GM19324 (cell line): ENCODE measurements at regions not wholly inside any gene's neighbourhood (a gene's known extent, or its start where the extent isn't known, plus 50 kb on each side); places are given as distances from the start of the nearest gene placed in this dataset.

ENCODE experiments used
- ATAC-seq: cut with Tn5 transposase; IDR thresholded peaks from one replicate; pipeline ENCODE4 v1.9.1; 2021; ENCODE audit warnings: mild to moderate bottlenecking, moderate library complexity; ENCODE audit not compliant: unreplicated experiment, low FRiP score

DNA sequence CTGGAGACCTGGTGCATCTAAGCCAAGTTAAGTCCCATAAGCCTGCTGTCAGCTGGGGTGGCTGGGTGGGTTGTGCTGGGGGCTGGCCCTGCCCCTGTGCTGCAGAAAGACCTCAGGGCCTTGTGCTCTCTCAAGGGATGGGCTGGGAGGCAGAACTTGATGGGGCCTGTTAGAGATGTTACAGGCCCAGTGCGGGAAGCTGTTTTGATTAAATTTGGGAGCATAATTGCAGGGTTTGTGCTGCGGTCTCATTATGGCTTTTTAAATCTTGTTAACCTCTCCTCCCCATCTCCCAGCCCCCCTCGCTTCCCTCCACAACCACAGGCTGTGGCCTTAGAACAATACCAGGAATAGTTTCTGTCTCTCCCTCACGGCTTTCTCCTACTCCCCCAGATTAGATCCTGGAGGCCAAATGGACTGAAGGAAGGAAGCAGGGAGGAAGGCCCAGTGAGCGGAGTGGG is 87.6 kb upstream of the TLE3 start:
- ATAC-seq = no peak

DNA sequence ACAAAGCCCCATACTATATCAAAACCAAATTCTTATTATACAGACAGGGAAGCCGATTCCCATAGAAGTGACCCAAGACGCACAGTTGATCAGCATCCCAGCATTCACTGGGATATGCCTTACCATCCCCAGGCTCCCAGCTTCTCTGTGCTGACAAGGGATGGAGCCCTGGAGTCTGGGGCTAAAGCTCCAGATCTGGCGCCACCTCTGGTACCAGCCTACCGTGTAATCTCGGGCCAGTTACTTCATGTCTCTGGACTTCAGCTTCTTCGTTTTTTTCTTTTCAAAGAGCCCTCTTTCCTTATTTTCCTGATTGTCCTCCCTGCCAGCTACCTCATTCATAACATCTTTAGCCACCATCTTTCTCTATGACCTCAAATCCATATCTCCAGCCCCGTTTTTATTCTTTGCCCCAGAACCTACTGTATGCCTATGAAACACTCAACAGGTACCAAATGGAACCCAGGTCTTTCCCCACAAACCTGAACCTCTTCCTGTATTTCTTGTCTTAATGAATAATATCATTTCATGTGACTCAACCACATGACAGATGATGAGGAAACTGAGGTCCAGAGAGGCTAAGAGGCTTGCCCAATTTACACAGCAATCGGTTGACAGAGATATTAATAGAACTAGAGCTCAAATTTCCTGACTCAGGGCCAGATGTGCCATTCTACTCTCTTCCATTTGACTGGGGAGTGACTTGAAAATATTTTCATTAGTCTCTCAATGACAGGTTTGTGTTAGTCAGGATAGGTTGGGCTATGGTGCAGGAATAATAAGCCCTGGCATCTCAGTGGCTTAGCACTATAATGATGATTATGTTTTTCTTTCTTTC is 85.4 kb upstream of the TLE3 start:
- ATAC-seq = no peak

DNA sequence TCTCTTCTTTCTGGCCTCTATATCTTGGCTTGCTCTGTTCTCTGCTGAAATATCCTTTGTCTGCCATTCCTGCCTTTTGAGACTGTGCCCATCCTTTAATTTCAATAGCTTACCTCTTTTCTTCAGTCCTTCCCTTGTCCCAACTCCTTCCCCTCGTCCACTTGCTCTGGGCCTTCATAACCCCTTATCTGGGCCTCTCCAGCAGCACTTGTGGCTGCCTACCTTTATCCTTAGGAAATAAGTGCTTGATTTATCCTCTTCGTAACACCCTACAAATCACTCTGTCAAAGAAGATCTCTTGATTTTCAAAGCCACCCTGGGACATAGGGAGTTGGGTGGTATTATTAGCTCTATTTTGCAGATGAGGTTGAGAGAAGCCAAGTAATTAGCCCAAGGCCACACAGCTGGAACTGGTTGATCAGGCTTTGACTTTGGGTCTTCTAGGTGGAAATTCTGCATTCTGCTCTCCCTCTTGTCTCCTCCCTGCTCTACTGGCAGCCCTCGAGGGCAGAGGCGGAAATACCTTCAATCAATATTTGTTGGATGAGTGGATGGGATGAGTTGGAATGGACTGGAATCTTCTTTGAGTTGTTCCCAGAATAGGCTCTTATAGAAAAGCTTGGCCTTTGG is 84.0 kb upstream of the TLE3 start:
- ATAC-seq = no peak

DNA sequence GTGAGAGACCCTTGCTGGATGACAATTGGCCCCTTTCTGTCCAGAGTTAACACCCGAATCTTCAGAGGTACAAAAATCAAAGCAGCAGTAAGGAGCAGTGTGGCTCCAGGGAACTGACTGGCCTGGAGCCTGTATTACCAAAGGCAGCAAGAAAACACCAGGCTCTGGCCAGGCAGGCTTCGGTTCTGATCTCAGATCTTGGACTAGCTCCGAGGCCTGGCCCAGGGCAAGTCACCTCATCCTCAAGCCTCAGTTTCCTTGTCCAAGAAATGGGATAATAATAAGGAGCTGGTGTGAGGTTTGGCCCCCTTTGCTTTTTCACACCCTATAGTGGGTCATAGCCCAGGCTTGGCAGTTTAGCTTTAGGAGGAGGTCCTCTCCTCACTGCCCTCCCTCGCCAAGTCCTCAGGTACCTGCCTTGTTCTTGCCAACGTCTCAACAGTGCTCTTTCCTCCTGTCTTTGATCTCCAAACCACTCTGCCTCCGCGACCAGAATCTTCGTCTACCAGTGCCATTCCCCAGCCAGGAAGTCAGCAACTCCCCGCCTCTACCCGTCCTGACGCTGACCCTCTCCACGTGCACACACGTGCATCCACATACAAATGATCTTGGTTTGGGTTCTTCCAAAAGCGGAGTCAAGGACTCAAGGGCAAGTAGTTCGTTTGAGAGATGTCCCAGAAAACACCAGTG is 82.6 kb upstream of the TLE3 start:
- ATAC-seq = no peak

DNA sequence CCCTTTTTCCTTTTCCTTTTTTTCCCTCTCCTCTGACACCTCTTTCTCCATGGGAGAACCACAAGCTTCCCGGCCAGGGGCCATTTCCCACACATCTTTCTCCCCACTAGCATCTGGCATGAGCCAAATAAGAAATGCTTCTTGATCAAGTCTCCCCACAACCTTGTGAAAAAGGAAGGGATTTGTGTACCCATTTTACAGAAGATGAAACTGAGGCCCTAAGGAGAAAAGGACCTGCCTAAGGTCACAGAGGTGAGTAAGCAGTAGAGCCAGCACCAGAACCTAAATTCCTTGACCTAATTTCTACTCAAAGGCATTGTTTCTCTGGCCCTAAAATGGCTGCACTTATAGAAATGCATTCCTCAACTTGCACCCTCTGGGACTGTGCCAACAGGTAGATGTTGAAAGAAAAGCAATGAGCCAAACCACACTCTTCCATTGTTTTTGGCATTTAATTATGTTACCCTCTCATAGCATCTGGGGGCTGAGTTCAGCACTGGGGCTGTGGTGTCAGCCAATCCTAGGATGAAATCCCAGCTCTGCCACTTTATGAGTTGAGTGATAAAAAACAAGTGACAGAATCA is 81.7 kb upstream of the TLE3 start:
- no peak for ATAC-seq

DNA sequence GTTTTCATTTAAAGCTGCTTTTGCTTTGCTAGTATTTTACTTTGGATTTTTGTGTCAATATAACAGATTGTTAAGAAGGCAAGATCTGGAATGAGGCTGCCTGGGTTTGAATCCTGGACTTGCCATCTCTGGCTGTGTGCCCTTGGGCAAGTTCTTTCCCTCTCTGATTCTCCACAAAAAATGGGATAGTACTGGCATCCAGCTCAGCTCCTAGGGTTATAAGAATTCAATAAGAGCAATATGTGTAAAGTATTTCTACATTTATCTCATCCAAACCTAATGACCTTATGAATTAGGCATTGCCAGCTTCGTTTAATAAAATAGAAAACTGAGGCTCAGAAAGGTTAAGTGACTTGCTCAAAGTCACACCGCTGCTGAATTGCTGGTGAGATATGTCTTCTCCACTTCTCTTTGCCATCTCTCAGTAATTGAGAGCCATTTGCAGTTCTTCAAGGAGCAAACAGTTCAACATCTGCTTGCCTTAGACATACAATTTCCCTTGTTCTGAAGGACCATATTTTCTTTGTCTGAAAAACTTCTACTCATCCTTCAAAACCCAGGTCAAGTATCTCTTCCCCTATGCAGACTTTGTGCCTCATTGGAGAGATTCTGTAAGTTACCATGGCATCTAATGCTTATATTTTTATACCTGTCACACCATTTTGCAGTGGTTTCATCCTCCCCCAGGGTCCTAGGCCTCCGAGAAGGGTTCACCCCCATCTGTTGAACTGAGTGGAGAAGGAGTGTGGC is 80.8 kb upstream of the TLE3 start:
- ATAC-seq = no peak

DNA sequence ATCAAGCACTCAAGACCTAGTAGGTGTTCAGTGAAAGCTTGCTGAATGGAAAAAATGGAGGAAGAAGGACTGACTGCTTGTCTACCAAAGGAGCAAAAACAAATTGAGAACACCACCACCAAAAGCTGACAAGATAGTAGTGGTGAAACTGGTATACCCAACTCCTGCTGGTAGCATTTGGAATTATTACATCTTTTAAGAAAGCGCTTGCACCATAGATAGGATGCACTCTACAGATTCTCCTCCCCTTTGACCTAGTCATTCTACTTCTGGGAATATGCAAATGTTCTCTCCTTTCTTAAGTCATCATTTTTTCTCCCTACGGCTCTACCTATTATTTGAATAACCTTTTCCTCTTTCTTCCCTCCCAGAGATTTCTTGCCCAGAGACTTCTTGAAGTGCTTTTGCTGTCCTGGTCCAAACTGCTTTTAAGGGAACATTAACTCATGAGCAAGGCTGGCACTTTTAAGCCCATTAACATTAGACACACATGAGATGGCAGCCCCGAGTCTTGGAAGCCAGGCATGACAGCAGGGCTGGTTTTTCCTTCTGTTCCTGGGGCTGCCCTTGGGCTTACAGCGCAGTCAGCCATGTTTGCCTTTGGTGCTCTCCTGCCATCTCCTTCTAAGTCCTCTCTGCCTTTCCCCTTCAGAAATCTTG is 75.0 kb upstream of the TLE3 start:
- no peak for ATAC-seq

DNA sequence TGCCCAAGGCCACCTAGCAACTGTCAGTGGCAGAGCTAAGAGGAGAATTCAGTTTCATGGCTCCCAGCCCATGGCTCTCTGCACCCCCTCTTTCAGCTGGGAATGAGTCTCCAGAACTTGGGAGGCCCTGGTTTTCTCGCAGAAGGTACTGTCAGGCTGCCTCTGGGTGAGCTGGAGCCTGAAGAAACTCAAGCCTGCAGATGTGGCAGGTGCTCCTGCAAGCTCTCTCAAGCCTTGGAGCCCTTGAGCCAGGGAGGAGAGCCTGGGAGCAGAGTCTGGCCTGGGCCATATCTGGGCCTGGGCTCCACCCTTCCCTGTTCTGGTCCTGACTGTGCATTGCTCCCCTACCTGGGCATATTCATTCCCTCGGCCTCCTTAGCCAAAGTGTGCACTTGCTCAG is 74.4 kb upstream of the TLE3 start:
- ATAC-seq = no peak

DNA sequence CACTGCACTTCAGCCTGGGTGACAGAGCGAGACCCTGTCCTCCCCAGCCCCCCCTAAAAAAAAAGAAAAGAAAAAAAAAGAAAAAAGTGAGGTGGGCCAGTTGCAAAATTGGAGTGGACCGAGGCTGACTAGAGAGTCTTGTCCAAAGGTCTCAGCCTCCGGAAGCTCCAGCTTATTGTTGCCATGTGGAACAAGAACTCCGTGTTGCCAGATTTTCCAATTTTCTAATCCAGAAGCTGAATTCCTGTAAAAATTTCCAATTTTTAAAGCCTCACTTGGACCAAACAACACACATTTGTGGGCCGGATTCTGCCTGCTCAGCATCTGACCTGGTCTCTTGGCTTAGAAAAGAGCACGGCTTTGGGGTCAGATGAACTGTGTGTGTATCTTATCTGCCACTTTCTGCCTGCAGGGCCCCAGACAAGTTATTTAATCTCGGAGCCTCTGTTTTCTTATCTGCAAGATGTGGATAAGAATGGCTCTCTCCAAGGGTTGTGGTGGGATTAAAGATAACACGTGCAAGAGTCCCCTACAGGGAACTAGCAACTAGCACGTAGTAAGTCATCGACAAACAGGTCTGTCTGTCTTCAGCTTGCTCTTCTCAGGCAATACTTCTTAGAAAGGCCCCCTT is 73.7 kb upstream of the TLE3 start:
- ATAC-seq = no peak

DNA sequence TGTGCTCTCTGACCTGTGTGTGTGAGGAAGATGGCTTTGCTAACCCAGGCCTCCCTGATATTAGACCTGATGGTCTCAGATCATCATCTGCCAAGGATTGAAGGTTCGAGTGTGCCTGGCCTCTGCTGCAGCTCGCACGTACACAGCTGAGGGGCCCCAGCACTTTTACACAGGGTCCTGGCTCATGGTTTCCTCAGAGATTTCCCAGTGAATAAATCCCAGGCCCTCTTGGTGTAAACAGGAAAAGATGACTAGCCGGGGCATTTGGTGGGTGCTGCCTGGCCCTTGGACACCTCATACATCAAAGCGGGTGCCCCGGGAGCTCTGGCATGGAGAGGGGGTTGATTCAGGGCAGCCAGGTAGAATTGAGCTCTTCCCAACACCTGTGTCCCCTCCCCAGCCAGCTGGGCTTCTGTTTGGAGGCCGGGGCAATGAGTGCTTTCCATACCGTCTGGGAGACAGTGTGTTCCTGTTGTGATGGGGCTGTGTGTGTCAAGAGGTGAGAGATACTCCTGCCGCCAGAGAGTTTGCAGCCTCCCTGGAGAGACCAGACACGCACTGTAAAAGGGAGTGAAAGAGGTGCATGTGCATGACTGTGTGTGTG is 72.5 kb upstream of the TLE3 start:
- ATAC-seq = no peak

DNA sequence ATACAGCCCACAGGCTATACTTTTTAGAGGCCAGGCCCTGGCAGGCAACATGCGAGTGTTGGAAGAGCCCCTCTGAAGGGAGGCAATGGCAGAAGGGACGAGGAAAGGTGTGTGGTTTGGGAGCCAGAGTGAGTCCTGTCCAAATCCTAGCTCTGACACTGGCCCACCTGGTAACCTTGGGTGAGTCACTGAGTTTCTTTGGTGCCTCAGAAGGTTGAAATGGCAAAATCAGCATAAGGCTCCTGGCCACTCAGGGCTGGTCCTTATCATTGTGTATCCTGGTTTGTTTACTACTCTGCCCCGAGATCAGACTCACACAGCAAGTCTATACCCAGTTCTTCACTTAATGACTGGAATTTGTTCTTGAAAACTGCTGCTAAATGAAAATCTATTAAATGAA is 71.4 kb upstream of the TLE3 start:
- no peak for ATAC-seq

DNA sequence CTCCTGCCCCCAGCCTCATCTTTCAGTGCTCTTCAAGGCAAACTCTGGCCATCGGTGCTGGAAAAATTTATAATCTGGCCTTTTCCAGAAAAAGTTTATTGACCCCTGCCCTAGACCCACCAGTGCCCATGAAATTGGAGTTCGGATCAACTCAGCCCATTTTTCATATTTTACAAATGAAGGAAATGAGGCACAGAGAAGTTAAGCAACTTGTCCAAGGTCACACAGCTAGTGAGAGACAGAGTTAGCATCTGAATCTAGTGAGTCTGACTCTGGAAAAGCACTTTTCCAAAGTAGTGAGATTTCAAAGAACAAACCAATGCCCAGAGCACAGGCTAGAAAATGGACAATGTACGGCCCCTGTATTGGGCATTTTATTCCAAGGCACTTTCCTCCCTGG is 69.4 kb upstream of the TLE3 start:
- ATAC-seq = no peak

DNA sequence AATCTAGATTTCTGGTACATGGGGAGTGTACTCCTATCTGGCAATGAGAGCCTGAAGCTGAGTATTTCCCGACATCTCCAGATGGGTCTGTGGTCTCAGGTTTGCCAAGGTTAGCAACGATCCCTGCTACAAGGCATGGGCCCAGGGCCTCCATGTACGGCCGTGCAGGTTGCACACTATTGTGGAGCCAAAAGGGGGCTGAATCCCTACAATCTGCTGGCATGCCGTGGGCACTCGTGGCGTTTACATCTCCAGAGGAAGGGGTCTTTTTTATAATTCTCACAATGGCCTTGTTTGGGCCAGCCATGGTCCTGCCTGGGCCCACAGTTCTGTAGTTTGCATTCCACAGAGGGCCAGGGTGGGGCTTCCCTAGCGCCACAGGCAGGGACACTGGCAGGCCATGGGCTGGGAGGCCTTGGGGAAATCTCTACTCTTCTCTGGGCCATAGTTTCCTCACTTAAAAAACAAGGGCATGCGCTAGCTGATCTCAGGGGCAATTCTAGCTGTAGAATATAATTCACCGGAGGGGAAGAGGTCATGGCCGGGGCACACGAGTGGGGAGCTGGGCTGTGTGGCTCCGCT is 68.9 kb upstream of the TLE3 start:
- no peak for ATAC-seq

DNA sequence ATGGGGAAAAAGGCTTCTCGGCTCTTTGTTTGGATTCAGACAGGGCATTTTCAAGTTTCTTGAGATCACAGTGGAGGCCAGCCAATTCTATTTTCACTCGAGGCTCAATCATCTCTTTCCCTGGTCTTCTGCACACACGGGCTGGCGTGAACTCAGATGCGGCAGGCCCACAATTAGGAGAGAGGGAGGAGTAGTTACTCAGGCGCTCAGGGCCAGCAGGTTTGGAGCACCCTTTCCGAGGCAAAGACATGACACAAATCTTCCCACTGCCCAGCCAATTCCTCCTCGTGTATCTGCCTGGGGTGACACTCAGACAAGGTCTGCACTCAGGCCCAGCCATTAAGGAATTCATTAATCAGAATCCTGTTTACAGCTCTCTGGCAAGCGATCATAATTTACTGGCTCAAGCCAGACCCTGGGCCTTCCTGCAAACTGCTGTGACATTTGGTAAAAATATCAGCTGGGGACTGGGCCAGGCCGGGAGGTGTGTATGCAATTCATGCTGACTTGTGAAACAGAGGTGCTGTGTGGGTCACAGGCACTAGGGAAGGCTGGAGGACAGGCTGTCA is 68.1 kb upstream of the TLE3 start:
- ATAC-seq = no peak

DNA sequence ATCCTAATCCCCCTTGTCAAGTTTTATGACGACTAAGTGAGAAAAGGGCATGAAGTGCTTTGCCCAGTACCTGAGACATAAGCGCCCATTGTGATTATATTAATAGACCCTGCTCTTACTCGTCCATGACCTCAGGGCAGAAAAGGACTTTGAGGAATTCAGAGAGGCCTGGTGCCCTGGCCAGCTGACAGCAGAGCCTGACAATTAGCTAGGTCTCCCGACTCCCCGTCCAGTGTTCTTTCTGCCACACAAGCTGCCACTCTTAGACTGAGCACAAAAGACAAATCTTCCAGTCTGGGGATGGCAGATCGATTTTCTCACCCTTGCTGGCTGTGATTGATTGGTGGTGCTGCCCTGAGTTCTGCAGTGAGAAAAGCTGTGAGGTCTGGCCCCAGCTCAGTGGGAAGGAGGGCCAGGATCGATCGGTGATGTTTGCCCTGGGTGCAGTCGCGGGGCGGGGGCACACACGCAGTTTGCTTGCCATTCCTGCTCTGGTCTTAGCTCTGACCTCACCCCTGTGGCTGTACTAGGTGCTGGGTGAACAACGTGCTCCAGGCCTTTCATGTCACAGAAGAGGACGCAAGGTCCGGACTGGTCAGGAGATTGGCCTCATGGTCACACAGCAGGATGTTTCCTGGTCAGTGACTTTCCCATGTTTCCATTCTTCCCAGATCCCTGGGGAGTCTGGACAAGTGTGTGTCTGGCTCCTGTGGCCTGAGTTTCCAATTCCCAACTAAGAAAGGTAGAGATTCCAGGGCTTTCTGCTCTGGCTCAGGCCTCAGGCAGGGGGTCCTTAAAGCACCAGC is 67.4 kb upstream of the TLE3 start:
- ATAC-seq = no peak

DNA sequence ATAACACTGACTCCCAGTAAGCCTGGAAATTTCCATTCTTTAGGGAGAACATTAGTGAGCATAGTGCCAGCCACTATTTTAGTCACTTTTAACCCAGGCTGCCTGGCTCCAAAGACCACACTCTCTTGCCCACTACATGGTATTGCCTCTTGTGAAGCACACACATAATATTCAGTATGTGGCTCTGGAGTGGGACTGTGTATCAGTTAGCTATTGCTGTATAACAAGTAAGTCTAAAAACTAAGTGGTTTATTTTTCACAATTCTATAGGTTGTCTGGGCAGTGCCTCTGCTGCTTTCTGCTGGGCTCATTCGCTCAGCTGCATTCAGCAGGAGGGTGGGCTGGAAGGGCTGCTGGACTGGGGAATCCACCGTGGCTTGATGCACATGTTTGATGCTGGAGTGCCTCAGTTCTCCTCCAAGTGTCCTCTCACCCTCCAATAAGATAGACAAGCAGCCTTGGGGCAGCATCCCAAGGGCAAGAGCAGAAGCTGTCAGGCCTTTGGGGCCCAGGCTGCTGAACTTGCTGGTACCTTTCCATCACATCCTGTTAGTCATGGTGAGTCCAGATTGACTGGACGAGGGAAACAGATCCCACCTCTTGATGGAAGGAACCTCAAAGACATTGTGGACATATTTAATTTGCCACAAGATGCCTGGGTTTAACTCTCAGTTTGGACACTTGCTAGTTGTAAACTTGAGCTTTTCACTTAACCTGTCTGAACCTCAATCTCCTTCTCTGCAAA is 66.6 kb upstream of the TLE3 start:
- ATAC-seq = no peak
